AG10803 (cell line): ENCODE measurements at regions not wholly inside any gene's neighbourhood (a gene's known extent, or its start where the extent isn't known, plus 50 kb on each side); places are given as distances from the start of the nearest gene placed in this dataset.

Experiments used
- DNase-seq: peaks from one replicate; pipeline ENCODE4 v3.0.0; 2010; ENCODE audit warnings: low read depth
- H3K4me3 ChIP-seq: 2 replicates; pipeline ENCODE4 v1.5.1; 2011; ENCODE audit warnings: mild to moderate bottlenecking, low read length, control low read depth
- TF ChIP-seq, protein P1 (sequence below): conservative IDR thresholded peaks from 2 replicates; pipeline ENCODE4 v1.5.1; 2011; ENCODE audit warnings: mild to moderate bottlenecking, low read length, control low read depth, inconsistent platforms

DNA sequence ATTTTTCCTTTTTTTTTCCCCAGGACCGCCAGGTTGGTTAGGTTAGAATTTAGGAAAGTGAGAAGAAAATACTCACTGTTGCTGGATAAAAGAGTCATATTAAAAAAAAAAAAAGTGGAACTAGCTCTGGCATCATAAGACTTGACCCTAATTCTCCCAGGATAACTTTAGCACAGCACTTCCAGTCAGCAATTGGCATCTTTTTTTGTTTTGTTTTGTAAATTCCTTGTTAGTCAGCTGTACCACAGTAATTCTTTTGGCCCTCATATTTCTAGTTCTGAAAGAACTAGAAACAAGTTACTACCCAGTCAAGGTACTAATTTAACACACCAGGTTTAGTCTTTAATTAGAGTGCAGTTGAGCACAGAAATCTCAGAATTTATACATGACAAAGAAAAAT is 873.5 kb upstream of the POU3F3 start:
- TF ChIP-seq, protein P1, sequence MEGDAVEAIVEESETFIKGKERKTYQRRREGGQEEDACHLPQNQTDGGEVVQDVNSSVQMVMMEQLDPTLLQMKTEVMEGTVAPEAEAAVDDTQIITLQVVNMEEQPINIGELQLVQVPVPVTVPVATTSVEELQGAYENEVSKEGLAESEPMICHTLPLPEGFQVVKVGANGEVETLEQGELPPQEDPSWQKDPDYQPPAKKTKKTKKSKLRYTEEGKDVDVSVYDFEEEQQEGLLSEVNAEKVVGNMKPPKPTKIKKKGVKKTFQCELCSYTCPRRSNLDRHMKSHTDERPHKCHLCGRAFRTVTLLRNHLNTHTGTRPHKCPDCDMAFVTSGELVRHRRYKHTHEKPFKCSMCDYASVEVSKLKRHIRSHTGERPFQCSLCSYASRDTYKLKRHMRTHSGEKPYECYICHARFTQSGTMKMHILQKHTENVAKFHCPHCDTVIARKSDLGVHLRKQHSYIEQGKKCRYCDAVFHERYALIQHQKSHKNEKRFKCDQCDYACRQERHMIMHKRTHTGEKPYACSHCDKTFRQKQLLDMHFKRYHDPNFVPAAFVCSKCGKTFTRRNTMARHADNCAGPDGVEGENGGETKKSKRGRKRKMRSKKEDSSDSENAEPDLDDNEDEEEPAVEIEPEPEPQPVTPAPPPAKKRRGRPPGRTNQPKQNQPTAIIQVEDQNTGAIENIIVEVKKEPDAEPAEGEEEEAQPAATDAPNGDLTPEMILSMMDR = no peak
- DNase-seq = no peak
- H3K4me3 ChIP-seq = no peak overlapping the region

GRCh38 chr2:103982691-103983090 is 871.2 kb upstream of the POU3F3 start:
- no peak for DNase-seq
- no peak overlapping the region for H3K4me3 ChIP-seq
- TF ChIP-seq, protein P1 = no peak

DNA sequence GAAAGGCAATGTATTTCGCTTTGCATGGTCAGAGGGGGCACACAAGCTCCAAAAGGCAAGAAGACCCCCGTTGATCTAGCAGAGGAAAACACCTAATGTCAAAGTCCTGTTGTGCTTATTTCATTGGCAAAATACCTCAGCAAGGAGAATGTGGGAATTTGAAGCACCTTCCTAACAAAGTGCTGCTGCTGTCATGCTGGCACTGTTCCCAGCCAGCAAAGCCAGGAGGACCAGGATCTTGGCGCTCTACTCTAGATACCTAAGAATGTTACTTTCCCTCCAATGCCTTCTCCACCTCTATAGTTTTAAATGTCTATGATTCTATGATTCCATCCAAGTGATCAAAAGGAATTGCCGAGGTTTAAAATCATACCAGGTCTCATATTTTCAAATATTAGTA is 867.9 kb upstream of the POU3F3 start:
- no peak overlapping the region for H3K4me3 ChIP-seq
- DNase-seq = no peak
- TF ChIP-seq, protein P1 = no peak

DNA sequence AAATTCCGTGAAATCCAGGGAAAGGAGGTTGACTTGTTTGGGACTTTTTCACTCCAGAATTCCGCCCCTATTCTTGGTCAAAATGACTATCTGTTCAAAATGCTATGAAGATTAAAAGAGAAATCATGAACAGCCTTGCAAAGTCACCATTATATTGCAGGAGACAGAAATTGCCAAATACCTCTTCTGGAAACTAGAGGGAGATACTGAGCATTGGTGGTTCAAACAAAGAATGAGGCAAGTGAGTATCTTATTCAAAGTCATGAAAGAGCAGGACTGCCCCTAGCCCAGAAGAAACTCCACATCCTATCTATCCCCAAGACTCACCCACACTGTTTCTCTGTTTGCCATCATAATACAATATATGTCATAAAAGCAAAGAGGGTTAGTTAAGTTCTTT is 862.3 kb upstream of the POU3F3 start:
- DNase-seq = no peak
- TF ChIP-seq, protein P1 = 0 out of 2 replicates have a peak, but pooled peaks have one; percentile 4
- no peak overlapping the region for H3K4me3 ChIP-seq

- TF ChIP-seq, protein P1 = no peak
- DNase-seq = no peak
Measured at GRCh38 chr2:104004821-104005220, 849.1 kb upstream of the POU3F3 start.

DNA sequence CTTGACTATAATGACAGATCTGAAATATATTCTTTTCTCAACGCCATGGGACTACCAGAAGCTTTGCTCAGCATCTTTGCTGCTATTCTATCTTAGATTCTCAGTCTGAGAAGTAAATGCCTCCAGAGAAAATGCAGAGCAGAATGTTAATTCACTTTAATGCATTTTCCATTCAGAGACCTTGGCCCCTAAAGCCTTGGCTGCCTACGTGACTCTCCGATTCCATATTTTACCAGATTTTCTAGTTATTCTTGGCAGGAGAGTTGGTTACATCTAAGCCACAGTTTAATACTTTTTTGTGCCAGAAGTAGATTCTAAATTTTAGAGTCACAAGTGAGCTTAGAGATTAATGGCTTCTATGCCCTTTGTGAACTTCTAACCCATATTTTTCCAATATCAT is 837.1 kb upstream of the POU3F3 start:
- TF ChIP-seq, protein P1 = no peak
- H3K4me3 ChIP-seq = no peak overlapping the region
- no peak for DNase-seq

More at GRCh38 chr2:104004821-104005220, 849.1 kb upstream of the POU3F3 start:
- no peak overlapping the region for H3K4me3 ChIP-seq

- no peak for DNase-seq
- TF ChIP-seq, protein P1 = no peak
- H3K4me3 ChIP-seq = no peak overlapping the region
Measured at GRCh38 chr2:104023306-104023705, 830.6 kb upstream of the POU3F3 start.
